Loucy (cell line): ENCODE measurements at regions not wholly inside any gene's neighbourhood (a gene's known extent, or its start where the extent isn't known, plus 50 kb on each side); places are given as distances from the start of the nearest gene placed in this dataset.
"Not testable (repeated sequence)": the region's sequence is repeated elsewhere in the genome, so short reads cannot be mapped to it uniquely, and the experiment has no call there.

Experiments used
- CTCF ChIP-seq: fragments of 200-600 bp; sonication (generic); conservative IDR thresholded peaks from 2 replicates; pipeline ENCODE4 v1.5.1; 2014; ENCODE audit warnings: mild to moderate bottlenecking, antibody characterized with exemption, low read length
- EZH2phosphoT487 ChIP-seq: fragments of 200-600 bp; IDR thresholded peaks from 2 replicates; pipeline ENCODE4 v1.6.1; 2018; ENCODE audit warnings: antibody characterized with exemption, mild to moderate bottlenecking, moderate library complexity, borderline replicate concordance

- TF ChIP-seq CTCF, EZH2phosphoT487: not testable (repeated sequence)
Measured at GRCh38 chr6:58238421-58238820, 921.0 kb downstream of the PRIM2 start.
